ENCODE measurements at regions not wholly inside any gene's neighbourhood (a gene's known extent, or its start where the extent isn't known, plus 50 kb on each side); places are given as distances from the start of the nearest gene placed in this dataset.
A peak's percentile ranks its signal among the peaks of the same experiment; 100 is the strongest.

GRCh38 chr5:12624776-12625560 is 720.7 kb upstream of the CTNND2 start:
- DNase-seq (no peak), ATAC-seq (ENCODE audit: insufficient read depth, low read depth) (no peak)
- no peak overlapping the region for H3K27ac ChIP-seq (ENCODE audit: low read length)
- no peaks in the 10 kb centered on the region for H3K27me3 ChIP-seq (ENCODE audit: insufficient read depth, low read length, poor library complexity)
- TF ChIP-seq CTCF (IDR thresholded peaks at IDR 0.05; ENCODE audit: borderline replicate concordance, extremely low read depth, low read length, poor library complexity, severe bottlenecking): no peak
- TF ChIP-seq EZH2 (IDR thresholded peaks at IDR 0.05; ENCODE audit: borderline replicate concordance, low read depth, low read length, severe bottlenecking): no peak
- H4K20me1 ChIP-seq (ENCODE audit: insufficient read depth, low read length): no peaks in the 10 kb centered on the region
- no peaks in the 10 kb centered on the region for H3K79me2 ChIP-seq (ENCODE audit: insufficient read depth, low read length)
- no peak overlapping the region for H3K4me3 ChIP-seq (ENCODE audit: low read depth in 1 of 2, low read length in 2 of 2)
- H2AFZ ChIP-seq (ENCODE audit: low read depth, low read length): no peak overlapping the region
- H3K9me3 ChIP-seq (ENCODE audit: insufficient read depth, low read length, severe bottlenecking): peaks cover 2% of the 10 kb centered on the region
- H3K9ac ChIP-seq (ENCODE audit: low read depth, low read length): no peak overlapping the region
- no peaks in the 10 kb centered on the region for H3K36me3 ChIP-seq (ENCODE audit: insufficient read depth, low read length)
- no peak overlapping the region for H3K4me2 ChIP-seq (ENCODE audit: insufficient read depth, low read length)
- no peaks in the 10 kb centered on the region for H3K4me1 ChIP-seq (ENCODE audit: insufficient read depth, low read length)

- no peak overlapping the region for H3K27ac ChIP-seq (ENCODE audit: low read length)
- H3K4me3 ChIP-seq (ENCODE audit: low read depth in 1 of 2, low read length in 2 of 2): no peak overlapping the region
- H2AFZ ChIP-seq (ENCODE audit: low read depth, low read length): no peak overlapping the region
- DNase-seq (no peak), ATAC-seq (ENCODE audit: insufficient read depth, low read depth) (no peak)
- no peak overlapping the region for H3K9ac ChIP-seq (ENCODE audit: low read depth, low read length)
- no peaks in the 10 kb centered on the region for H3K79me2 ChIP-seq (ENCODE audit: insufficient read depth, low read length)
- H4K20me1 ChIP-seq (ENCODE audit: insufficient read depth, low read length): no peaks in the 10 kb centered on the region
- no peaks in the 10 kb centered on the region for H3K4me1 ChIP-seq (ENCODE audit: insufficient read depth, low read length)
- H3K36me3 ChIP-seq (ENCODE audit: insufficient read depth, low read length): no peaks in the 10 kb centered on the region
- no peak for TF ChIP-seq EZH2 (IDR thresholded peaks at IDR 0.05; ENCODE audit: borderline replicate concordance, low read depth, low read length, severe bottlenecking)
- no peak for TF ChIP-seq CTCF (IDR thresholded peaks at IDR 0.05; ENCODE audit: borderline replicate concordance, extremely low read depth, low read length, poor library complexity, severe bottlenecking)
- H3K4me2 ChIP-seq (ENCODE audit: insufficient read depth, low read length): no peak overlapping the region
- H3K9me3 ChIP-seq (ENCODE audit: insufficient read depth, low read length, severe bottlenecking): peaks cover 2% of the 10 kb centered on the region
- H3K27me3 ChIP-seq (ENCODE audit: insufficient read depth, low read length, poor library complexity): no peaks in the 10 kb centered on the region
These were observed 719.2 kb upstream of the CTNND2 start for GRCh38 chr5:12623408-12623807.

GRCh38 chr5:12616093-12616492 is 711.8 kb upstream of the CTNND2 start:
- TF ChIP-seq CTCF (IDR thresholded peaks at IDR 0.05; ENCODE audit: borderline replicate concordance, extremely low read depth, low read length, poor library complexity, severe bottlenecking) (no peak), EZH2 (IDR thresholded peaks at IDR 0.05; ENCODE audit: borderline replicate concordance, low read depth, low read length, severe bottlenecking) (no peak)
- Histone ChIP-seq H2AFZ (ENCODE audit: low read depth, low read length) (no peak overlapping the region), H3K27me3 (ENCODE audit: insufficient read depth, low read length, poor library complexity) (no peaks in the 10 kb centered on the region), H3K4me2 (ENCODE audit: insufficient read depth, low read length) (peak overlapping the region; percentile 40; the same call in 1 of the 2 replicates), H4K20me1 (ENCODE audit: insufficient read depth, low read length) (no peaks in the 10 kb centered on the region), H3K79me2 (ENCODE audit: insufficient read depth, low read length) (no peaks in the 10 kb centered on the region), H3K9me3 (ENCODE audit: insufficient read depth, low read length, severe bottlenecking) (no peaks in the 10 kb centered on the region), H3K4me3 (ENCODE audit: low read depth in 1 of 2, low read length in 2 of 2) (no peak overlapping the region), H3K4me1 (ENCODE audit: insufficient read depth, low read length) (peaks cover 42% of the 10 kb centered on the region), H3K9ac (ENCODE audit: low read depth, low read length) (peak overlapping the region; percentile 29), H3K27ac (ENCODE audit: low read length) (peak overlapping the region; percentile 76), H3K36me3 (ENCODE audit: insufficient read depth, low read length) (no peaks in the 10 kb centered on the region)
- DNase-seq: peak; percentile 35
- peak; percentile 55 for ATAC-seq (ENCODE audit: insufficient read depth, low read depth)
